Glutamatergic neuron (in vitro differentiated cells): ENCODE measurements at regions not wholly inside any gene's neighbourhood (a gene's known extent, or its start where the extent isn't known, plus 50 kb on each side); places are given as distances from the start of the nearest gene placed in this dataset.

Experiments used
- DNase-seq: peaks from one replicate; pipeline ENCODE4 v3.0.0; 2022
- H3K27ac Mint-ChIP-seq: one replicate; pipeline ENCODE4 v1.8.0; 2020; ENCODE audit warnings: mild to moderate bottlenecking, mixed read lengths, inconsistent platforms; ENCODE audit not compliant: unreplicated experiment
- H3K27me3 Mint-ChIP-seq: one replicate; pipeline ENCODE4 v1.8.0; 2020; ENCODE audit warnings: mild to moderate bottlenecking, moderate library complexity, mixed read lengths, inconsistent platforms; ENCODE audit not compliant: unreplicated experiment
- H3K36me3 Mint-ChIP-seq: one replicate; pipeline ENCODE4 v1.8.0; 2020; ENCODE audit warnings: mild to moderate bottlenecking, mixed read lengths, inconsistent platforms; ENCODE audit not compliant: unreplicated experiment
- H3K4me1 Mint-ChIP-seq: one replicate; pipeline ENCODE4 v1.8.0; 2020; ENCODE audit warnings: mild to moderate bottlenecking, low read depth, mixed read lengths, inconsistent platforms; ENCODE audit not compliant: unreplicated experiment
- H3K4me3 Mint-ChIP-seq: one replicate; pipeline ENCODE4 v1.8.0; 2020; ENCODE audit warnings: mild to moderate bottlenecking, mixed read lengths, inconsistent platforms; ENCODE audit not compliant: unreplicated experiment
- H3K9me3 Mint-ChIP-seq: one replicate; pipeline ENCODE4 v1.8.0; 2020; ENCODE audit warnings: mild to moderate bottlenecking, moderate library complexity, mixed read lengths, inconsistent platforms; ENCODE audit not compliant: unreplicated experiment
- CTCF ChIP-seq: fragments of 200-600 bp; sonication (generic); IDR thresholded peaks from one replicate; pipeline ENCODE4 v1.5.0; 2021; ENCODE audit not compliant: partially characterized antibody, unreplicated experiment

GRCh38 chr2:58875436-58875835 lies 634.3 kb upstream of the FANCL start:
- Mint-ChIP-seq H3K4me3 (no peak overlapping the region), H3K4me1 (peaks cover 4% of the 10 kb centered on the region), H3K27ac (no peak overlapping the region), H3K36me3 (no peaks in the 10 kb centered on the region), H3K9me3 (no peaks in the 10 kb centered on the region), H3K27me3 (no peaks in the 10 kb centered on the region)
- DNase-seq: no peak
- TF ChIP-seq CTCF: no peak

DNA sequence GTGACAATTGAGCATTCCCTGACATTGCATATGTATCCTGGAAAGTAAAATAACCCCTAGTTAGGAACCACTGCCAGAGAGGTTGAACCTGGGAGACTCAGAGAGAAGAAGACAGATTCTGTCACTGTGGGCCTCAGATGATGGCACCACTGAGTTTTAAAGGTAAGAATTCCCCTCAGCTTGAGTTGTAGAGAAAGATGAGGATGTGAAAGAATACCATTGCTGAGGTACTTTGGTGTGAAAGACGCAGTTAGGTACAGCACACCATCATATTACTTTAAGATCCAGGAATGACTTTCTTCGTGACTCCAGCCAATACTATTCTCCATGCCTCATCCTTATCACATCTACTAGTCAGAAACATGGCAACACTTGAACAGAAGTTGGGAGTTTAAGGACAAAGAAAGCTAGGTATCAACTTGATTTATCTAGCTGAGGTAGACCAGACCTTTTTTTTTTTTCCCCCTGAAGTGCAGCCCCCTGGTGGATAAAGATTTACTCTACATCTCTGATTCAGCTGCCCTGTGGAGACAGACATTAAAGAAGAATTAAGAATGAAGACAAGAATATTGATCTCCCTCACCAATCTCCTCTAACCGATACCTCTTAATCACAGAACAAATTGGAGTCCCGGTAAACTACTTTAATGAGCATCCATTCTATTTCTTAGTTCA lies 630.5 kb upstream of the FANCL start:
- Mint-ChIP-seq H3K27me3 (no peaks in the 10 kb centered on the region), H3K36me3 (no peaks in the 10 kb centered on the region), H3K4me3 (no peak overlapping the region), H3K27ac (no peak overlapping the region), H3K9me3 (no peaks in the 10 kb centered on the region), H3K4me1 (peaks cover 4% of the 10 kb centered on the region)
- DNase-seq: no peak
- TF ChIP-seq CTCF: peak; percentile 74

DNA sequence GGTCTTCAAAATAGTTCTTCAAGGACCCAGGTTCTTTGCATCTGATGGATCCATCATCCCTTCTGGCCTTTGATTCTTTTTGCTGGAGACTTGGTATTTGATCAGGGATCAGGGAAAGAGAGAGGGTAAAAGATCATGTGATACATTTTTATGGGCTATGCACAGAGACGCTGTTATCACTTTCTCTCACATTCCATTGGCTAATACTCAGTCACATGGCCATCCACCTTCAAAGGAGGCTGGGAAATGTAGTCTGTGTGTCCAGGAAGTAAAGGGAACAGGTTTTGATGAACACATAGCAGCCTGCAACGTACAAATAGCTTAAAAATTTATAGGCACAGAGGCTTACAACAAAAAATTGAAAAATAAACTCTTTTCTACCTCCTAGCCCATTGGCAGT lies 629.6 kb upstream of the FANCL start:
- no peak for TF ChIP-seq CTCF
- Mint-ChIP-seq H3K9me3 (no peaks in the 10 kb centered on the region), H3K36me3 (no peaks in the 10 kb centered on the region), H3K4me1 (peaks cover 4% of the 10 kb centered on the region), H3K4me3 (no peak overlapping the region), H3K27ac (no peak overlapping the region), H3K27me3 (no peaks in the 10 kb centered on the region)
- DNase-seq: no peak

GRCh38 chr2:58866946-58867345 lies 625.8 kb upstream of the FANCL start:
- no peak for TF ChIP-seq CTCF
- Mint-ChIP-seq H3K36me3 (no peaks in the 10 kb centered on the region), H3K9me3 (no peaks in the 10 kb centered on the region), H3K4me3 (no peak overlapping the region), H3K4me1 (no peaks in the 10 kb centered on the region), H3K27me3 (no peaks in the 10 kb centered on the region), H3K27ac (no peak overlapping the region)
- no peak for DNase-seq

DNA sequence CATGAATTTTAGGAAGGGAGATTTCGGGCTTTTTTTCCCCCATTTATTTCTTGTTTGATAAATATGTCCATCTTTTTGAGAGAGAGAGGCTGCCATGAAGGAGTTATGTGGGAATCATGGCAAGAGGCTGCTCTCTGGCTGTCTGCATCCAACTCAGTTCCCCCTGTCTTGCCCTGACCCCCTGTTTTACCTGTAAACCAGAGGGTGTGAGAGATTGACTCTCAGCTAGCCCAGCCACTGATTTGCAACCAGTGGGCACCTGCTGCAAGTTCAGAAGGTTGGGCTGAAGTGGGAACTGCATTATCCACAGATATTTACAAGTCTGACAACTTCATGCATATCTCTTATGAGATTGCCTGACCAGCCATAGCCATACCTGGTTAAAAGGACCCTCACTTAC lies 625.4 kb upstream of the FANCL start:
- no peaks in the 10 kb centered on the region for H3K27me3 Mint-ChIP-seq
- TF ChIP-seq CTCF: no peak
- no peak overlapping the region for H3K27ac Mint-ChIP-seq

More for the DNA sequence above, 625.4 kb upstream of the FANCL start:
- Mint-ChIP-seq H3K36me3 (no peaks in the 10 kb centered on the region), H3K9me3 (no peaks in the 10 kb centered on the region), H3K4me1 (no peaks in the 10 kb centered on the region), H3K4me3 (no peak overlapping the region)
- no peak for DNase-seq
